GM18870 (cell line): ENCODE measurements at regions not wholly inside any gene's neighbourhood (a gene's known extent, or its start where the extent isn't known, plus 50 kb on each side); places are given as distances from the start of the nearest gene placed in this dataset.

ENCODE experiments used
- ATAC-seq: cut with Tn5 transposase; IDR thresholded peaks from one replicate; pipeline ENCODE4 v1.9.1; 2021; ENCODE audit warnings: moderate library complexity; ENCODE audit not compliant: unreplicated experiment

- no peak for ATAC-seq
These were observed 226.3 kb upstream of the MPDZ start for GRCh38 chr9:13505797-13506196.

- no peak for ATAC-seq
These were observed 224.1 kb upstream of the MPDZ start for GRCh38 chr9:13503599-13503998.

GRCh38 chr9:13502484-13502883, 223.0 kb upstream of the MPDZ start:
- ATAC-seq = no peak

- ATAC-seq = no peak
These were observed 221.5 kb upstream of the MPDZ start for GRCh38 chr9:13501018-13501417.

- no peak for ATAC-seq
These were observed 220.5 kb upstream of the MPDZ start for GRCh38 chr9:13500034-13500433.

- no peak for ATAC-seq
These were observed 214.2 kb upstream of the MPDZ start for GRCh38 chr9:13493697-13494096.

- ATAC-seq = no peak
These were observed 212.3 kb upstream of the MPDZ start for GRCh38 chr9:13491493-13492424.

- no peak for ATAC-seq
These were observed 211.6 kb upstream of the MPDZ start for GRCh38 chr9:13491138-13491492.

- no peak for ATAC-seq
These were observed 208.4 kb upstream of the MPDZ start for GRCh38 chr9:13487936-13488335.

GRCh38 chr9:13487498-13487897, 208.0 kb upstream of the MPDZ start:
- ATAC-seq = no peak

GRCh38 chr9:13487071-13487470, 207.6 kb upstream of the MPDZ start:
- no peak for ATAC-seq

- no peak for ATAC-seq
These were observed 205.6 kb upstream of the MPDZ start for GRCh38 chr9:13485068-13485596.

- ATAC-seq = no peak
These were observed 204.7 kb upstream of the MPDZ start for GRCh38 chr9:13484186-13484585.

- ATAC-seq = no peak
These were observed 201.8 kb upstream of the MPDZ start for GRCh38 chr9:13481274-13481673.

GRCh38 chr9:13480693-13481092, 201.2 kb upstream of the MPDZ start:
- no peak for ATAC-seq

- ATAC-seq = no peak
These were observed 199.6 kb upstream of the MPDZ start for GRCh38 chr9:13479096-13479495.

GRCh38 chr9:13478639-13479038, 199.1 kb upstream of the MPDZ start:
- ATAC-seq = no peak

GRCh38 chr9:13478160-13478559, 198.7 kb upstream of the MPDZ start:
- ATAC-seq = no peak

GRCh38 chr9:13470836-13471235, 191.3 kb upstream of the MPDZ start:
- ATAC-seq = no peak

GRCh38 chr9:13467157-13467556, 187.7 kb upstream of the MPDZ start:
- ATAC-seq = no peak

GRCh38 chr9:13461414-13461991, 182.0 kb upstream of the MPDZ start:
- ATAC-seq = no peak

- ATAC-seq = no peak
These were observed 179.6 kb upstream of the MPDZ start for GRCh38 chr9:13459071-13459470.
